Eye (tissue), 1 donor: ENCODE measurements at regions not wholly inside any gene's neighbourhood (a gene's known extent, or its start where the extent isn't known, plus 50 kb on each side); places are given as distances from the start of the nearest gene placed in this dataset.

Experiments
- DNase-seq: peaks from one replicate; pipeline ENCODE4 v3.0.0-alpha.2; 2015

- no peak for DNase-seq
Observed at GRCh38 chr5:158397278-158397677, 538.3 kb upstream of the CLINT1 start.

GRCh38 chr5:158394102-158394501, 535.2 kb upstream of the CLINT1 start:
- no peak for DNase-seq

- DNase-seq, result no peak
Observed at GRCh38 chr5:158393457-158393856, 534.5 kb upstream of the CLINT1 start.

- DNase-seq, result no peak
Observed at GRCh38 chr5:158392753-158393152, 533.8 kb upstream of the CLINT1 start.

- no peak for DNase-seq
Observed at GRCh38 chr5:158390577-158390976, 531.6 kb upstream of the CLINT1 start.

- DNase-seq, result no peak
Observed at GRCh38 chr5:158389786-158390185, 530.8 kb upstream of the CLINT1 start.

- DNase-seq, result no peak
Observed at GRCh38 chr5:158388021-158388420, 529.1 kb upstream of the CLINT1 start.

- no peak for DNase-seq
Observed at GRCh38 chr5:158387499-158387898, 528.6 kb upstream of the CLINT1 start.

GRCh38 chr5:158385982-158386381, 527.0 kb upstream of the CLINT1 start:
- no peak for DNase-seq

- no peak for DNase-seq
Observed at GRCh38 chr5:158384535-158385481, 525.9 kb upstream of the CLINT1 start.

GRCh38 chr5:158383486-158383885, 524.5 kb upstream of the CLINT1 start:
- DNase-seq, result no peak

GRCh38 chr5:158382473-158382872, 523.5 kb upstream of the CLINT1 start:
- no peak for DNase-seq

GRCh38 chr5:158381614-158382160, 522.7 kb upstream of the CLINT1 start:
- no peak for DNase-seq

- no peak for DNase-seq
Observed at GRCh38 chr5:158380661-158381060, 521.7 kb upstream of the CLINT1 start.

- DNase-seq, result no peak
Observed at GRCh38 chr5:158378931-158379330, 520.0 kb upstream of the CLINT1 start.

GRCh38 chr5:158376679-158377078, 517.7 kb upstream of the CLINT1 start:
- no peak for DNase-seq

- no peak for DNase-seq
Observed at GRCh38 chr5:158375531-158375930, 516.6 kb upstream of the CLINT1 start.

GRCh38 chr5:158373608-158374395, 514.9 kb upstream of the CLINT1 start:
- no peak for DNase-seq

GRCh38 chr5:158369241-158369640, 510.3 kb upstream of the CLINT1 start:
- DNase-seq, result no peak

- no peak for DNase-seq
Observed at GRCh38 chr5:158368686-158369085, 509.7 kb upstream of the CLINT1 start.

- DNase-seq, result no peak
Observed at GRCh38 chr5:158364367-158364766, 505.4 kb upstream of the CLINT1 start.

GRCh38 chr5:158354958-158355357, 496.0 kb upstream of the CLINT1 start:
- no peak for DNase-seq

GRCh38 chr5:158351485-158352125, 492.7 kb upstream of the CLINT1 start:
- DNase-seq, result no peak
